ENCODE measurements at regions not wholly inside any gene's neighbourhood (a gene's known extent, or its start where the extent isn't known, plus 50 kb on each side); places are given as distances from the start of the nearest gene placed in this dataset.
"Not testable (repeated sequence)": the region's sequence is repeated elsewhere in the genome, so short reads cannot be mapped to it uniquely, and the experiment has no call there.

GRCh38 chr2:36058076-36058475, 297.5 kb upstream of the CRIM1 start:
- no peak for DNase-seq (ENCODE audit: low spot score)

GRCh38 chr2:36052819-36053218, 302.8 kb upstream of the CRIM1 start:
- no peak for DNase-seq (ENCODE audit: low spot score)

- no peak for DNase-seq (ENCODE audit: low spot score)
These were observed 311.2 kb upstream of the CRIM1 start for GRCh38 chr2:36044411-36044810.

GRCh38 chr2:36035137-36035536, 320.4 kb upstream of the CRIM1 start:
- no peak for DNase-seq (ENCODE audit: low spot score)

GRCh38 chr2:36032046-36032445, 323.5 kb upstream of the CRIM1 start:
- DNase-seq (ENCODE audit: low spot score) = no peak

DNA sequence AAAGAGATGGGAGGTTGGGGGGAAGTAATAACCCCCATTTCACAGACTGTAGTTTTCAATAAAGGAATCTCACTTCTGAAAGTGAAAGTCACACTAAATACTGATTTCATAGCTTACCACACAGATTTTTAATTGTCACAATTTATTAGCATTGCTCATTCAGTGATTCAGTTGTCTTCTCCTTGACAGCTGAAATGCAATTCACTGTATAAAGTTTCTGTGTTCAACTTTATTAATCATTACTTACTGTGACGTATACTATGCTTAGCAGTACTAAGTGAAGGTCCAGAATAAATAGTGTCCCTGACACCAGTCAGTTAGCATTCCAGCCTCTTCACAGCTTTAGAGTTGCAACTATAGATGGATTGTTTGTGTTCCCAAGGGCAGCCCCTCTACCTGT, 324.1 kb upstream of the CRIM1 start:
- DNase-seq (ENCODE audit: low spot score) = no peak

- no peak for DNase-seq (ENCODE audit: low spot score)
These were observed 328.0 kb upstream of the CRIM1 start for GRCh38 chr2:36027616-36028015.

DNA sequence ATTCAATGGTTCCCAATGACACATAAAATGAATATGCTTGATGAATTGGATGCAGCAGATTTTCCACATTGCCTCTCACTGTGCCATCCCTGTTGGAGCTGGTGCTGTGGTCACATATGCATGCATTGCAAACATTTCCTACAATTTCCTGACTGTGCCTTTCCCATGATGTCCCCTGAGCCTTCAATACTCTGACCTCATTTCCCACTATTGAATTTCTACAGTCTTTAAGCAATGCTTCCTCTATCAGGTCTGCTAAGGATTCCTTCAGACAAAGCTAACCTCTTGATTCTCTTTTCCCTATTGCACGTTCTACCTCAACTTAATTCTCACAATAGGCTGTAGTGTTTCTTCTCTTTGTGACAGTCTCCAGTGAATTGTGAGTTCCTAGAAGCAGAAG, 342.5 kb upstream of the CRIM1 start:
- no peak for DNase-seq (ENCODE audit: low spot score)

- no peak for DNase-seq (ENCODE audit: low spot score)
These were observed 349.1 kb upstream of the CRIM1 start for GRCh38 chr2:36006444-36006843.

DNA sequence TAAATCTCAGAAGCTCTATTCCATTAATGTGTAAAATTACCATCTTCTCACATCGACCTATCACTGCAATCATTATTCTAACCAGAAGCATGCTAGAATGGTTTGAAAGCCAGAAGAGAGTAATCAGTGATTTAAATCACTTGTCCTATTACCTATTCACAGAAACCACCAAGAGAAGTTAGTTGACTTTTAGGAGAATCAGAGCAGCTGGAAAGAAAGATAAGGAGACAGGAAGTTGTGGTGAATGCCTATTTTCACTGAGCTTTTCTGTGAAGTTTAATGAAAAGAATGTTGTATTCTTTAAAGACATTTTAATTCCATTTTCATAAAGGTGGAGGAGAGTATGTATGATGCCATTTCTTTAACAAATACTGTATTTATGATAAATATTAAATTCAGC, 352.6 kb upstream of the CRIM1 start:
- DNase-seq (ENCODE audit: low spot score) = no peak

DNA sequence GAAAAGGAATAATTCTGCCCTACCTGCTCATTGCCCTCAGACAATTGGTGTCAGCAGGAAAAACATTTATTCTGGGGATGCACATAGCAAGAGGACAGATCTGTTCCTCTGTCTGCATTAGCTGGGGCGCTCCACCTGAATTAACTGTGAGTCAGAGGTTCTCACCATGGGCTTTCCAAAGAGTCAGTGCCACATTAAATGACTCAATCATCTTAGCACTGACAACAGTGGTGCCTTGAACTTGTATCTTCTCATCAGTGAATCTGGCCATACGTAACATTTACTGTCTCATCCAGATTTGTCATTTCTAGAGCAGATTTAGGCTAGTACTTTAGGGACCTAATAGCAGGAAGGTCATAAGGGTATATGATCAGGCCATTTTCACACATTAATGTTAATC, 358.1 kb upstream of the CRIM1 start:
- no peak for DNase-seq (ENCODE audit: low spot score)

- peak; percentile 1 for DNase-seq (ENCODE audit: low spot score)
These were observed 366.1 kb upstream of the CRIM1 start for GRCh38 chr2:35989503-35989902.

GRCh38 chr2:35989040-35989439, 366.5 kb upstream of the CRIM1 start:
- no peak for DNase-seq (ENCODE audit: low spot score)

DNA sequence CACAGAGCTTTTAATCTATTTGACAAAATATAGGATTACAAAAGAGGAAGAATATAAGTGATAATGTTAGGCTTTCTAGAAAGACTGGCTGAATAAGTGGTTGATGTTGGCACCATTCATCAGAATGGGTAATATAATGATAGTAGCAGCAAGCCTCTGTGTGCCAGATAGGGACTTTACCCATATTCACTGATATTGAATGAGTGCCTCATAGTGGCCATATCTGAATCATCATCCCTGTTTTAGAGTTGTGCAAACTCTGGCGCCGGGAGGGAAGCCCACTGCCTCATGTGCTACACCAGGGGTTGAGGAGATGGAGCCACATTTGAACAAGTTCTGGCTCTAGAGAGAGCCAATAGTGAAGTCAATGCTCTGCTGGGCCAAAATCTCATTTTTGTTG, 368.7 kb upstream of the CRIM1 start:
- DNase-seq (ENCODE audit: low spot score) = no peak

- no peak for DNase-seq (ENCODE audit: low spot score)
These were observed 377.4 kb upstream of the CRIM1 start for GRCh38 chr2:35978218-35978617.

- no peak for DNase-seq (ENCODE audit: low spot score)
These were observed 379.0 kb upstream of the CRIM1 start for GRCh38 chr2:35976611-35977010.

GRCh38 chr2:35973737-35974132, 381.8 kb upstream of the CRIM1 start:
- DNase-seq (ENCODE audit: low spot score) = peak; percentile 26

DNA sequence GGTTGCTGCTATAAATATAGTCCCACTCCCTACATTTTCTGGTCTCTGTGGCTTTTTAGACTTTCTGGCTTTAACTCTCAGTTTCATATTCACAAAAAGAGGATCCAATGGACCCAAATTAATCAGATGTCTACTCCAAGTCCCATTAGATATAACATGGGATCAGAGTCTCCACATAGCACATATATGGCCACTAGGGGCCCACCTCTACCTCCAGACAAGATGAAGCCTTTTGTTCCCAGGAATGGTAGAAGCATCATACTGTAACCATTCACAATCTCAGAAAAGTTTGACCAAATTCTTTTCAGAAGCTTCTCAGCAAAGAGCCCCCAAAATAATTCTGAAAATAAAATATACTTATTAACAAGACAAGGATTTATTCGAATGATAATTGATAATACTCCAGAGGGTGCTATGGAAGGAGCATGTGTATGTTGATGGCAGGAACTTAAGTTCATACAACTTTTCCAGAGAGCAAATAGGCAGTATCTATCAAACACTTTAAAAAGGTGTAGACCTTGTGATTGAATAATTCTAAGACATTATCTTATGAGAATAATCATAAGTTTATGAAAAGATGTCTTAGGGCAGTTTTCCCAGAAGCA, 382.3 kb upstream of the CRIM1 start:
- DNase-seq (ENCODE audit: low spot score) = peak; percentile 63

- no peak for DNase-seq (ENCODE audit: low spot score)
These were observed 391.8 kb upstream of the CRIM1 start for GRCh38 chr2:35963824-35964223.

GRCh38 chr2:35963357-35963756, 392.2 kb upstream of the CRIM1 start:
- no peak for DNase-seq (ENCODE audit: low spot score)

DNA sequence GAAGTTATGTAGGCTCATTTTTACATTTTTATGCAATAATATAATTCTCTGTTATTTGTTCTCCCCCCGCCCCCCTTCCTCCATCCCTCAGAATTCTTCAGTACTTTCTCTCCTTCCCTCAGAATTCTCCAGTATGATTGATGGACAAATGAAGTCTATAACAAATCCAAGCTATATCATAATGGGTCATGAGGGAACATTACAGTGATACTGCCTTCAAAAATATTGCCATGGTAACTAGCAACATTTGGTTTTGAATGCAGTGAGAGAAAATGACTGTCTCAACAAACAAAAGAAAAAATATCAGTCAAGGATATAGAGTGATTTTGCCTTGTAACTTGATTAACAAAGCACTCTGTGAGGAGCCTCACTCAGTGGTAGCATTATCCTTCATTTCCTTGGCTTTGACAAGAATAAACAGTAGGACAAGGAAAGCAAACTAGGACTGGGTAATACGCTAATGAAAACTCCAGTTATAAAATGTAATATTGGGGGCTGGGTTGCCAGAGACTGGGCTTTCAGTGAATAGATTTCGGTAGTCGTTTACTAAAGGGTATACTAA, 392.9 kb upstream of the CRIM1 start:
- no peak for DNase-seq (ENCODE audit: low spot score)

GRCh38 chr2:35960596-35960995, 395.0 kb upstream of the CRIM1 start:
- DNase-seq (ENCODE audit: low spot score) = no peak

GRCh38 chr2:35957053-35957452, 398.5 kb upstream of the CRIM1 start:
- DNase-seq (ENCODE audit: low spot score) = not testable (repeated sequence)

DNA sequence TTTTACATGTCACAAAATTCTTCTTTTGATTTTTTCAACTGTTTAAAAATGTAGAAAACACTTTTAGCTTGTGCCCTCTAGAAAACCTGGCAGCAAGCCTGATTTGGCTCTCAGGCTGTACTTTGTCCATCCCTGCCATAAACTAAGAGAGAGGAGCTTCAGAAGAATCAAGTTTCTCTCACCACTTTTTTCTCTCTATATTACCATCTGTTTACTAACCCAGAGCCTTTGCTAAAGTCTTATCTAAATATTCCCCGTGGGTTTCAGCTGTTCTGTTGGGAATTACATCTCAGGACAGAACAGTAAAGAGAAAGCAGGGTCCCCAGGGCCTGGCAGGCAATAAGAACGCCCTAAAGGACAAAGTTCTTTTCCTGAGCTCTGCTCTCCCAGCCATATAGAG, 409.1 kb upstream of the CRIM1 start:
- no peak for DNase-seq (ENCODE audit: low spot score)
